ENCODE measurements at regions not wholly inside any gene's neighbourhood (a gene's known extent, or its start where the extent isn't known, plus 50 kb on each side); places are given as distances from the start of the nearest gene placed in this dataset.
"Not testable (repeated sequence)": the region's sequence is repeated elsewhere in the genome, so short reads cannot be mapped to it uniquely, and the experiment has no call there.

- TF ChIP-seq EZH2 (IDR thresholded peaks at IDR 0.05; ENCODE audit: borderline replicate concordance, low read length); CTCF (IDR thresholded peaks at IDR 0.05; ENCODE audit: low read length): not testable (repeated sequence)
These were observed 75.2 kb upstream of the SH3BP4 start for GRCh38 chr2:234876621-234877020.

Measured in OCI-LY1 (cell line).